ENCODE measurements at regions not wholly inside any gene's neighbourhood (a gene's known extent, or its start where the extent isn't known, plus 50 kb on each side); places are given as distances from the start of the nearest gene placed in this dataset.
A peak's percentile ranks its signal among the peaks of the same experiment; 100 is the strongest.

GRCh38 chr6:14905201-14905600 lies 340.7 kb upstream of the JARID2 start:
- DNase-seq = no peak

DNA sequence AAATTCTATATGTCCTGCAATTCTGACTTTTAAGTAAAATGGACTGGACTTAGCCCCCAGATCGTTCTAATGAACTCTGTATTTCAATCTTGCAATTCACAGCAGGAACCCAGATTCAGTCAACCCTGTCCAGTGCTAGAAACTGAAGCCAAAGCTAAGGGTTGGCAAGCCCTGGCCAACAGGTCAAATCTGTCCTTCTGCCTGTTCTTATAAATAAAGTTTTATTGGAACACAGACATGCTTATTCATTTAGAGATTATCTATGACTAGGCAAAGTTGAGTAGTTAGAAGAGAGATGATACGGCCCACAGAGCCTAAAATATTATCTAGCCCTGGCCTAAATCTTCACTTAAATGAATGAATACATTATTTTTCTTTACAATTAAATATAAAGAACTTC lies 339.2 kb upstream of the JARID2 start:
- no peak for DNase-seq

GRCh38 chr6:14910692-14911547 lies 334.9 kb upstream of the JARID2 start:
- DNase-seq = no peak

GRCh38 chr6:14912226-14912625 lies 333.6 kb upstream of the JARID2 start:
- no peak for DNase-seq

DNA sequence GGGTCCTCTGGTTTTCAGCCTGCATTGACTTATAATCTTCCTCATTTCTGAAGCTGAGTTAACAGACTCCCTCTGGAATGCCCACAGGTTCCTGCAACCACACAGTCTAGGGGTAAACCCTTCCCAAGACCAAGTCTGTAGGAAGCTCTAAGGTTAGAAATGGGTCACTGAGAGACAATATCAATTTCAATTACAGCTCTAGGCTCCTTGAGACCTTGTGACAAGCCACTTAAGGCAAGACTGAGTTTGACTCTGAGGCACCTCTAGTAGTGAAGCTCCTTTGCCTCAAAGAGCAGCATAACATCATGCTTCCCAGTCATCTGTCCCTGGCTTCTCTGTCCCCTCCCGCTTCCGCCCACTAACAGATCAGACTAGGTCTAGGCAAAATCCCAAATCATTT lies 333.2 kb upstream of the JARID2 start:
- no peak for DNase-seq

DNA sequence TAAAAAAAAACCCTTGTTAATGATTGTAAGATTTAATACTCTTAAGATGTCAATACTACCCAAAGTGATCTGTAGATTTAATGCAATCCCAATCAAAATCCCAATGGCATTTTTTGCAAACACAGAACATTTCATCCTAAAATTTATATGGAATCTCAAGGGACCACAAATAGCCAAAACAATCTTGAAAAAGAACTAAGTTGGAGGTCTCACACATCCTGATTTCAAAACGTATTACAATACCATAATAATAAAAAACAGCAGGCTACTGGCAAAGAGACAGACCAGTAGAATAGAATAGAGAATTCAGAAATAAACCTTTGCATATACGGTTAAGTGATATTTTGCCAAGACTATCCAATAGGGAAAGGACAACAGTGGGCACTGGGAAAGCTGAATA lies 331.9 kb upstream of the JARID2 start:
- DNase-seq = no peak

DNA sequence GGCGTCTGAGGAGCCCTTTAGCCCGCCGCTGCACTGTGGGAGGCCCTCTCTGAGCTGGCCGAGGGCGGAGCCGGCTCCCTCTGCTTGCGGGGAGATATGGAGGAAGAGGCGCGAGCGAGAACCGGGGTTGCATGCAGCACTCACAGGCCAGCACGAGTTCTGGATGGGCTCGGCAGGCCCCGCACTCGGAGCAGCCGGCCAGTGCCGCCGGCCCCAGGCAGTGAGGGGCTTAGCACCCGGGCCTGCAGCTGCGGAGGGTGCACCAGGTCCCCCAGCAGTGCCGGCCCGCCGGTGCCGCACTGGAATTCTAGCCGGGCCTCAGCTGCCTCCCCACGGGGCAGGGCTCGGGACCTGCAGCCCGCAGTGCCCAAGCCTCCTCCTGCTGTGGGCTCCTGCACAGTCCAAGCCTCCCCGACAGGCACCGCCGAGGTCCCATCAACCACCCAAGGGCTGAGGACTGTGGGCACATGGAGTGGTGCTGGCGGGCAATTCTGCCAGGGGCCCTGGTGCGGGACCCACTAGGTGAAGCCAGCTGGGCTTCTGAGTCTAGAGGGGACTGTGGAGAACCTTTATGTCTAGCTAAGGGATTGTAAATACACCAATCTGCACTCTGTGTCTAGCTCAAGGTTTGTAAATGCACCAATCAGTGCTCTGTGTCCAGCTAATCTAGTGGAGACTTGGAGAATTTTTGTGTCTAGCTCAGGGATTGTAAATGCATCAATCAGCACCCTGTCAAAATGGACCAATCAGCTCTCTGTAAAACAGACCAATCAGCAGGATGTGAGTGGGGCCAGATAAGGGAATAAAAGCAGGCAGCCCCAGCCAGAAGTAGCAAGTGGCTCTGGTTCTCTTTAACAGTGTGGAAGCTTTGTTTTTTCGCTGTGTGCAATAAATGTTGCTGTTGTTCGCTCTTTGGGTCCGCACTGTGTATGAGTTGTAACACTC lies 329.7 kb upstream of the JARID2 start:
- no peak for DNase-seq

- DNase-seq = no peak
These were observed 328.6 kb upstream of the JARID2 start for GRCh38 chr6:14917109-14917910.

GRCh38 chr6:14918200-14918907 lies 327.5 kb upstream of the JARID2 start:
- no peak for DNase-seq

- DNase-seq = no peak
These were observed 326.7 kb upstream of the JARID2 start for GRCh38 chr6:14919038-14919670.

DNA sequence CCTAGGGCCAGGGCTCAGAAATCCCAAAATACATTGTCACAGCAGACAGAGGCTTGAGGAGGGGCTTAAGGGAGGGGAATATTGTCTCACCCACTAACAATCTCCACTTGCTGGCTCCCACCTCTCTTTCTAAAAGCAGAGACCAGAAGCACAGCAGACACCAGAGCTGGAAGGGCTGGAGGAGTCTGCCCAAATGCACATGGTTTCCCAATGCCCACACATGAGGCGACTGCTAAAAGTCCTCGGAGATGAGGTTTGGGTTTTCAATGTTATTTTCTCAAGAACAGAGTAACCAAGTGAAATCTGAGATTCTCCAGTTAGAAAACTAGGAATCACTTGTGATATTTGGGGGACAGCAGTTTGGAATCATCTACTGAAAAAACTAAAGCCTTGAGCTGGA lies 325.6 kb upstream of the JARID2 start:
- DNase-seq = no peak

GRCh38 chr6:14921170-14921569 lies 324.7 kb upstream of the JARID2 start:
- DNase-seq = no peak

GRCh38 chr6:14921878-14922671 lies 323.8 kb upstream of the JARID2 start:
- no peak for DNase-seq

DNA sequence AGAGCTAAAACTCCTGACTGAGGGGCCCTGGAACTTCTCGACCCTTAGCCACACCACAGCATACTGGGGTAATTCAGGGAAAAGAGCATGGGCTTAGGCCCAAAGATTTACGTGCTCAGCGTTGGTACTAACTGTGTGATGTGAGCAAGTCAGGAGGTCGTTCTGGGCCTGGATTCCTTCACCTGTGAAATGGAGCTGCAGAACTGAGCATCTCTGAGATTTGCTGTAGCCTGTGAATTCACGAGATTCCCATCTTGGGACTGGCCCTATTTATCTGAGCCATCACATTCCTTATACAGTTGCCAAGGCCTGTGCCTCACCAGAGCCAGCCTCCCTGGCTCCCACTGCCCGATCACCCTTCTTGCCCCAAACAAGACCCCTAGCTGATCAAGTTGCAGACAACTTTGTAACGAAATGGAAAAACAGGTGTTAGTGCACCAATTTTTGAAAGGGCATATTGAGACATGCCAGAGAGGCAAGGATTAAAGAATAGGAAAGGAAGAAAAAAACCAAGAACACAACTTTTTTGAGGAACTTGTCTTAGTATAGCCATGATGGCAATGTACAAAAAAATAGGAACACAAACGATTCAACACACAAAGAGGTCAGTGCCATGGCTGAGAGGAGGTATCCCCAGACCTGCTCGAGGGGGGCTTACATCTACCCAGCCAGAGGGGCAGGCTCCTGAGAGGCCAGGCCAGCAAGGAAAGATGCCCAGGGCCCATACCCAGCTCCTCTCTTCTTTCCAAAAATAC lies 323.0 kb upstream of the JARID2 start:
- no peak for DNase-seq

DNA sequence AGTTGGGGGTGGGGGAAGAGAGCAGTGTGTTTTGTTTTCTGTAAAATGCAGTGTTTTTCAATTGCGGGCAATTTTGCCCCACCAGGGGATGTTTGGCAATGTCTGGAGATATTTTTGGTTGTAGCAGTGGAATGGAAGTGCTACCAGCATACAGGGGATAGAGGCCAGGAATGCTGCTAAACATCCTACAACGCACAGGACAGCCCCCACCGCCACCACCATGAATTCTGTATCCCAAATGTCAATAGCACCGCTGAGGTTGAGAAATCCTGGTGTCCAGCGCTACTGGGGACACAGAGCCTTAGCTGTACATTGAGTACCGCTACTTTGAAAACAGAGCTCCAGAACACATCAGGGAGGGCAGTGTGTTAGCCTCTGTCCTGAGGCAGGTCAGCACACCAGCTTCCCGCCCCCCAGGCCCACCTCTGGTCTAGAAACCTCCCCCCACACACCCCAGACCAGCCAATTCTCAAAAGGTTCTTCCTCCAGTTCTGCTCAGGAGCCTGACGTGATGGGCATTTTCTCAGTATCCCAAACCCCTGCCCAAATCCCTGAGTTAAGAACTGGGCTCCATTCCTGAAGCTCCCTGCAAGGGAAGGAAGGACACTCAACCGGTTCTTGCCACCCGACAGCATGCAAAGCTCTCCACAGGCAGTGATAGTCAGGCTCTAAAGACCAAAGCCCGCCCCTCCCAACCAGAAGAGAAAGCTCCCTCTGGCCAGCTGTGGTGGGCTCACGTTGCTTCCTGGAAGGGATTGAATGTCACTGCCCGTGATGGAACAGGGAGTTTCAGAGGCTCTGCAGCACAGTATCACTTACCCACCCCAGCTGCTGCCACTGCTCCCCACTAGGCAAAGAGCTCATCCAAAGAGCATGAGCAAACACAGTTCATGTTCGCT lies 321.5 kb upstream of the JARID2 start:
- peak; percentile 99 for DNase-seq

GRCh38 chr6:14925025-14925698 lies 320.7 kb upstream of the JARID2 start:
- peak; percentile 96 for DNase-seq

GRCh38 chr6:14925699-14926026 lies 320.2 kb upstream of the JARID2 start:
- DNase-seq = no peak

DNA sequence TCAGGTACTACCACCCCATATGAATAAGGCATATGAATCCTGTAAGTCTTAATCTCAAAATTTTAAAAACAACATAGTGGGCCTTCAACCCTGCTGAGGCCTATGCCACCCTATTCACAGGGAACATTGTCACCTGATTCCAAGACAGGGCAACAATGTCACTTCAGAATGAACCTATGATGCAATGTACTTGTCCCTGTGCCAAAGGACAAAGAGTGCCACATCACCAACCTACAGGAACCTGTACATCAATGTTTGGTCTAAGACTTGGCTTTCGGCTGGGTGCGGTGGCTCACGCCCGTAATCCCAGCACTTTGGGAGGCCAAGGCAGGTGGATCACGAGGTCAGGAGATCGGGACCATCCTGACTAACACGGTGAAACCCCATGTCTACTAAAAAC lies 318.5 kb upstream of the JARID2 start:
- DNase-seq = peak; percentile 25

- DNase-seq = no peak
These were observed 316.6 kb upstream of the JARID2 start for GRCh38 chr6:14929291-14929690.

Measured in NCI-H2171 treated with DMSO at 0.1 percent for 48 hours (cell line).